Urothelium cell line (cell line): ENCODE measurements at regions not wholly inside any gene's neighbourhood (a gene's known extent, or its start where the extent isn't known, plus 50 kb on each side); places are given as distances from the start of the nearest gene placed in this dataset.

Experiments used
- DNase-seq: peaks from one replicate; pipeline ENCODE4 v3.0.0; 2011; ENCODE audit warnings: low spot score, mixed read lengths
- FAIRE-seq: peaks from 2 replicates; lab custom pipeline; 2011; peaks lifted over from hg19 to GRCh38; lab: Jason Lieb, UNC

- no peak for FAIRE-seq
Measured at GRCh38 chr1:18009478-18009961, 98.1 kb upstream of the IGSF21 start.

GRCh38 chr1:18010408-18010807 lies 97.2 kb upstream of the IGSF21 start:
- FAIRE-seq, result no peak

More at GRCh38 chr1:18009478-18009961, 98.1 kb upstream of the IGSF21 start:
- no peak for DNase-seq

GRCh38 chr1:18010945-18011344 lies 96.7 kb upstream of the IGSF21 start:
- FAIRE-seq, result no peak
- no peak for DNase-seq

More at GRCh38 chr1:18010408-18010807, 97.2 kb upstream of the IGSF21 start:
- no peak for DNase-seq

GRCh38 chr1:18011703-18012102 lies 95.9 kb upstream of the IGSF21 start:
- no peak for DNase-seq
- FAIRE-seq, result no peak

GRCh38 chr1:18012686-18013085 lies 94.9 kb upstream of the IGSF21 start:
- DNase-seq (no peak), FAIRE-seq (no peak)

GRCh38 chr1:18013216-18013615 lies 94.4 kb upstream of the IGSF21 start:
- DNase-seq, result no peak
- FAIRE-seq, result no peak

GRCh38 chr1:18015719-18016118 lies 91.9 kb upstream of the IGSF21 start:
- FAIRE-seq, result no peak
- DNase-seq, result no peak

- DNase-seq (no peak), FAIRE-seq (no peak)
Measured at GRCh38 chr1:18018366-18018765, 89.2 kb upstream of the IGSF21 start.

GRCh38 chr1:18020021-18020817 lies 87.4 kb upstream of the IGSF21 start:
- FAIRE-seq (no peak), DNase-seq (no peak)

GRCh38 chr1:18021242-18021641 lies 86.4 kb upstream of the IGSF21 start:
- DNase-seq, result no peak
- FAIRE-seq, result no peak

- DNase-seq, result no peak
- FAIRE-seq, result no peak
Measured at GRCh38 chr1:18032172-18032859, 75.3 kb upstream of the IGSF21 start.

GRCh38 chr1:18035145-18035544 lies 72.5 kb upstream of the IGSF21 start:
- FAIRE-seq (no peak), DNase-seq (no peak)

- no peak for DNase-seq
- no peak for FAIRE-seq
Measured at GRCh38 chr1:18037651-18038050, 69.9 kb upstream of the IGSF21 start.

- no peak for DNase-seq
- no peak for FAIRE-seq
Measured at GRCh38 chr1:18038051-18038450, 69.5 kb upstream of the IGSF21 start.

GRCh38 chr1:18039102-18039501 lies 68.5 kb upstream of the IGSF21 start:
- FAIRE-seq (no peak), DNase-seq (no peak)

- FAIRE-seq, result no peak
- no peak for DNase-seq
Measured at GRCh38 chr1:18041102-18041501, 66.5 kb upstream of the IGSF21 start.

- FAIRE-seq, result no peak
- DNase-seq, result no peak
Measured at GRCh38 chr1:18041685-18042355, 65.8 kb upstream of the IGSF21 start.

GRCh38 chr1:18043871-18044270 lies 63.7 kb upstream of the IGSF21 start:
- FAIRE-seq (no peak), DNase-seq (no peak)

GRCh38 chr1:18045203-18045602 lies 62.4 kb upstream of the IGSF21 start:
- DNase-seq, result no peak
- FAIRE-seq, result no peak

GRCh38 chr1:18045621-18046020 lies 62.0 kb upstream of the IGSF21 start:
- no peak for FAIRE-seq
- no peak for DNase-seq

GRCh38 chr1:18047122-18047521 lies 60.5 kb upstream of the IGSF21 start:
- DNase-seq, result no peak
- no peak for FAIRE-seq

GRCh38 chr1:18049228-18049627 lies 58.4 kb upstream of the IGSF21 start:
- no peak for DNase-seq
- no peak for FAIRE-seq
